IPS-15b (cell line): ENCODE measurements at regions not wholly inside any gene's neighbourhood (a gene's known extent, or its start where the extent isn't known, plus 50 kb on each side); places are given as distances from the start of the nearest gene placed in this dataset.
"Not testable (repeated sequence)": the region's sequence is repeated elsewhere in the genome, so short reads cannot be mapped to it uniquely, and the experiment has no call there.

Source experiments
- H3K27me3 ChIP-seq: one replicate; pipeline ENCODE4 v1.6.1; 2013; ENCODE audit warnings: low read length; ENCODE audit not compliant: control insufficient read depth, insufficient read depth
- H3K36me3 ChIP-seq: one replicate; pipeline ENCODE4 v1.6.1; 2013; ENCODE audit warnings: low read length; ENCODE audit not compliant: control insufficient read depth, insufficient read depth
- H3K4me1 ChIP-seq: one replicate; pipeline ENCODE4 v1.6.1; 2013; ENCODE audit warnings: mild to moderate bottlenecking, low read length; ENCODE audit not compliant: control insufficient read depth, insufficient read depth
- H3K4me3 ChIP-seq: one replicate; pipeline ENCODE4 v1.5.1; 2013; ENCODE audit warnings: low read depth, low read length
- H3K9ac ChIP-seq: one replicate; pipeline ENCODE4 v1.6.1; 2013; ENCODE audit warnings: low read depth, mild to moderate bottlenecking, low read length
- H3K9me3 ChIP-seq: one replicate; pipeline ENCODE4 v1.6.1; 2013; ENCODE audit warnings: mild to moderate bottlenecking, low read length; ENCODE audit not compliant: control insufficient read depth, insufficient read depth

DNA sequence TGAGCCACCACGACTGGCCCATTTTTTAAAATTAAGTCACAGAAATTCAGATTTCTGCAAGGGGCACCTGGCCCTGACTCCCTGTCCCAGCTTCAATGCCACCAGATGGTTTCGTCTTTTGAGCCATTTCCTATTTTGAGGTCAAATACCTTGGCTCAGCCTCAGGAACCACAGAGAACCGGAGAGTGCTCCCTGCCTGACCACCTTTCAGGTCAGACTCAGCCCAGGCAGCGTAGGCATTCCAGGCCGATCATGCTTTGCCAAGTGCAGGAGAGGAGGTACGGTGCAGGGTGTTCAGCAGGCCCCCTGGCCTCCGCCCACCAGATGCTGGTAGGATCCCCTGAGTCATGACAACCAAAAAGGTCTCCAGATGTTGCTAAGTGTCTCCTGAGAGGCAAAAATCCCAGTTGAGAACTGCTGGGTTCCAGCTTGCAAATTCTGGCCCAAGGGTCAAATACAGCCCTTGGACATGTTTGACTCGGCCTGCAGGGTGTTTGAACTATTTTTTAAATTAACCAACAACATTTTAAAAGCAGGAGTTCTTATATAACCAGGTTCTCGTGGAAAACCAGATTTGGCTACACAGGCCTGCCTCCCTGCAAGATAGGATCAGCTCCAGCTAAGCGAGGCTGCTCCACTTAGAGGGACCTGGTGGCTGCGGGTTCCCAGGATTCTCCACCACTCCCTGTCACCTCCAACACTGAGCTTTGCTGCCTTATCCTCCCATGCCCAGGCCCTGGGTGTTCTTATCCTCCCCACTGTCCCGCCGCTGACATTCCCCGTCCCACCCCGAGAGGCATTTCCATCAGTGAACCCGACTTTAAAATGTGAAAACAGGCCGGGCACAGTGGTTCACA lies 61.9 kb upstream of the TARDBP start:
- Histone ChIP-seq H3K36me3 (no peaks in the 10 kb centered on the region), H3K9me3 (no peaks in the 10 kb centered on the region), H3K27me3 (no peaks in the 10 kb centered on the region), H3K4me1 (no peaks in the 10 kb centered on the region), H3K9ac (no peak overlapping the region), H3K4me3 (no peak overlapping the region)

GRCh38 chr1:10951298-10951697 lies 61.2 kb upstream of the TARDBP start:
- H3K4me1 ChIP-seq, H3K9ac ChIP-seq, H3K36me3 ChIP-seq, H3K9me3 ChIP-seq, H3K27me3 ChIP-seq, H3K4me3 ChIP-seq: not testable (repeated sequence)

GRCh38 chr1:10951961-10952360 lies 60.5 kb upstream of the TARDBP start:
- H3K4me3 ChIP-seq = no peak overlapping the region
- no peak overlapping the region for H3K9ac ChIP-seq
- H3K27me3 ChIP-seq = no peaks in the 10 kb centered on the region
- H3K9me3 ChIP-seq = no peaks in the 10 kb centered on the region
- H3K36me3 ChIP-seq = no peaks in the 10 kb centered on the region
- no peaks in the 10 kb centered on the region for H3K4me1 ChIP-seq

- Histone ChIP-seq H3K36me3 (no peaks in the 10 kb centered on the region), H3K4me1 (peaks cover 5% of the 10 kb centered on the region), H3K9me3 (no peaks in the 10 kb centered on the region), H3K4me3 (no peak overlapping the region), H3K9ac (no peak overlapping the region), H3K27me3 (no peaks in the 10 kb centered on the region)
Observed at GRCh38 chr1:10953505-10954193, 58.8 kb upstream of the TARDBP start.

DNA sequence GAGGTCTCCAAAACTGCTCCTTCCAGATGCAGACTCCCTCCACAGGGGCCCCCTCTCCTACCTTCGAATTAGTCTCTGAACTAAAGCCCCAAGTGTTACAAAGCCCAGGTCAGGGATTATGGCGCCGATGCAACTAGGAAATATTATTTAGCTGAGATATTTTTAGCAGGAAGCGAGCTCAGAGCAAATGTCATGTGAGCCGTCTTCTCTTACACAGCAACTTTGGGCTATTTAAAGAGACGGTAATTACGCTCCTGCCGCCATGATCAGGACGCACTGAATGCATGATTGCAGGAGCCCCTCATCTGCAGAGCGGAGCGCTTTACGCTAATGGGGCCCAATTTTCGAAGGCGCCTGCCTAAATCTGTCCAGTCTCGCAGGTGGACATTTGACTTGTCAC lies 55.3 kb upstream of the TARDBP start:
- H3K4me3 ChIP-seq = no peak overlapping the region
- H3K27me3 ChIP-seq = no peaks in the 10 kb centered on the region
- H3K9ac ChIP-seq = no peak overlapping the region
- H3K36me3 ChIP-seq = no peaks in the 10 kb centered on the region
- peaks cover 5% of the 10 kb centered on the region for H3K4me1 ChIP-seq
- no peaks in the 10 kb centered on the region for H3K9me3 ChIP-seq

DNA sequence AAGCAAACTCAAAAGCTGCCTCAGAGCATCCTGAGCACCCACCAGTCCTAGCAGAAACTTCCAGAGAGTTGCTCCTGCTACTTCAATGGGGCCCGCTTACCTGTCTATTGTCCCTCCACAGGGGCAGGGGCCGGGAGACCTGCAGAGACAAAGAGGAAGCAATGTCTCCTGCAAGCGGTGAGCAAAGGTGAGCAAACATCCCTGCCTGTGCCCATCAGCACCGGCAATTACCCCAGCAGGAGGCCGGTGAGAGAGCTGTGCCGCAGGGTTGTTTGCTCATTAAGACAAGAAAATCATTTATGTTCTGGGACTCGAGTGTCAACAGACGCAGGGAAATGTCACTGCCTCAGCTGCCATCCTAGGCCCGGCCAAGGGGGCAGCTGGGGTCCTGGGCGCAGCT lies 53.8 kb upstream of the TARDBP start:
- no peak overlapping the region for H3K4me3 ChIP-seq
- H3K9ac ChIP-seq = no peak overlapping the region
- no peaks in the 10 kb centered on the region for H3K9me3 ChIP-seq
- no peaks in the 10 kb centered on the region for H3K27me3 ChIP-seq
- no peaks in the 10 kb centered on the region for H3K36me3 ChIP-seq
- H3K4me1 ChIP-seq = peaks cover 5% of the 10 kb centered on the region

DNA sequence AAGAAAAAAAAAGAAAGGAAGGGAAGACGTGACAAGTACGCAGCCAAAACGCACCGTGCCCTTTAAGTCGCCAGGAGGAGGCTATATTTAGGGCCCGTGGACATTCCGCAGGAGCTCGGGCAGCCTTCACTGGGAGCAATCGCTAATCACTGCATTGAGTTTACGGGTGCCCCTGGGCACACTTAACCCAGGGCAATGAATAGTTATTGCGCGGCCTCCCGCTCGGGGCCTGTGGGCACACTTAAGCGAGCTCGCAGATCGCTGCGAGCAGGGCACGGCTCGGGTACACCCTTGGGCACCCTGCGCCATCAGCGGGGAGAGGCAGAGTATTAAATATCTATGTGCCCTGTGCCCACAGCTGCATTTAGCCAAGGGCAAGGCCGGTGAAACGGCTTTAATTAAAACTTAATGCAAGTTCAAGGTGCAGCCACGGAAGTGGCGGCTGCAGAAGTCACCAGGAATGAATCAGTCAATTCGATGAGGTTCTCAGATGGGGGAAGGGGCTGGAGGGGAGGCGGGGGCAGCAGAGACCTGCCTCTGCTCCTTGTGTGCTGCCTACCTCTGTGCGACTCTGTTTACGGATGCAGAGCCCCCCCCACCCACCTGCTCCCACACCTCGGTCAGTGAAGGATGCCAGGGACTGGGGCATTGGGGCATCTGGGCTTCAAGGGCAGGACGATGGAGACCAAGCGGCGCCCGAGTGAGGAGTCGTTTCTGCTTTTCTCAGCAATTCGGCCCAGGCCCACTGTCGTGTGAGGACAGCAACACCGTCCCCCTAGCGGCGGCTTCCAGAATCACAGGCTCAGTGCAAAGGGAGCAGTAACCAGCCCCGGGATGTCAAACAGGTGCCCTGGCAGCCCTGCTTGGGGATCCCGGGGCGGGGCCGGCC lies 51.8 kb upstream of the TARDBP start:
- Histone ChIP-seq H3K4me3 (no peak overlapping the region), H3K36me3 (no peaks in the 10 kb centered on the region), H3K27me3 (no peaks in the 10 kb centered on the region), H3K9me3 (no peaks in the 10 kb centered on the region), H3K4me1 (peaks cover 5% of the 10 kb centered on the region), H3K9ac (no peak overlapping the region)

GRCh38 chr1:10961300-10961833 lies 51.1 kb upstream of the TARDBP start:
- no peak overlapping the region for H3K9ac ChIP-seq
- no peaks in the 10 kb centered on the region for H3K27me3 ChIP-seq
- H3K9me3 ChIP-seq = no peaks in the 10 kb centered on the region
- H3K4me3 ChIP-seq = no peak overlapping the region
- H3K4me1 ChIP-seq = peaks cover 5% of the 10 kb centered on the region
- no peaks in the 10 kb centered on the region for H3K36me3 ChIP-seq

GRCh38 chr1:10962483-10962882 lies 50.0 kb upstream of the TARDBP start:
- Histone ChIP-seq H3K9me3 (no peaks in the 10 kb centered on the region), H3K36me3 (no peaks in the 10 kb centered on the region), H3K27me3 (no peaks in the 10 kb centered on the region), H3K4me1 (peaks cover 5% of the 10 kb centered on the region), H3K9ac (no peak overlapping the region), H3K4me3 (no peak overlapping the region)
